HG02970 (cell line): ENCODE measurements at regions not wholly inside any gene's neighbourhood (a gene's known extent, or its start where the extent isn't known, plus 50 kb on each side); places are given as distances from the start of the nearest gene placed in this dataset.

Source experiments
- ATAC-seq: cut with Tn5 transposase; IDR thresholded peaks from one replicate; pipeline ENCODE4 v1.9.1; 2021; ENCODE audit warnings: mild to moderate bottlenecking, moderate library complexity, moderate number of reproducible peaks; ENCODE audit not compliant: unreplicated experiment, low FRiP score

DNA sequence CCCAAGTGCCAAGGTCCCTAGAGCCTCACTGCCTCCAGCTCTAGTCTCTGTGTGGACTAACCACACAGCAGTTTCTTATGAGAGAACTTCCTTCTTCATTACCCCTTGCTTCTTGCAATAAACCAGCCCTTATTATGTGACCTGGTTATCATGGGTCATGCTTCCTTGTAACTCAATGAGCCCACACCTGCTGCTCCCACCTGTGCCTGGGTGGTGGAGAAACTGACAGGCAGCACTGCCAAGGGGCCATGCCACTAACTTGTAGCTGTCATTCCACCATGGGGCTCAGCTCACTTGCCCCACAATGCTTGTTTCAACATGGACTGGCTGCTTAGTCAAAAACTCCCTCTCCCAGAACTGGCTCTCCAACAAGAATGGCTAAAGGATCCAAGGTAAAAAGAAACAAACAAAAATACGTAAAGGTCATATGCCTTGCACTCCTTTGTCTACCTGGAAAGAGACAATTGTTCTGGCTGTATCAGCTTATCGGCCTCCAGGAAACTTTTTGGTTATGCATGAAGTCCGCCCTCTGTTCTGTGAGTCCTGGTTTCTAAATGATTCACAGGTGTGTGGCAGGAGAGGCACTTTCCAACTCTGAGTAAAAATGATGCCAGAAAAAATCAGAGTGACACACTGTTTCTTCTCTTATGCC is 446.4 kb downstream of the COG6 start:
- no peak for ATAC-seq

DNA sequence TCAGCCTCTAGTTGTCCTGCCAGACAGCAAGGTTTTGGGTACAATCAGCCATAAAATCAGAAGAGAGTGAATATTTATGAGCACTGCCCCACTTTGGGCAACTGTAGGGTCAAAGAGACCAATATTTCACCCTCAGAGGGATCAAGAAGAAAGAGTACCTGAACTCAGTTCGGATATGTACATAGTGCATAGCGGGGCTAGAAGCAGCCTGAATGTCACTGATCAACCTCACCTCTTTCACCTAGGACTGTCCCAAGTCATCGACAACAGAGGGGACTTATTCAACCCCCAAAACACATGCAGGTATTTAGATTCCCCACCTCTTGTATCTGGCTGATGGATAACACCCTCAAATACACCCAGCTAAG is 446.9 kb downstream of the COG6 start:
- ATAC-seq = no peak

DNA sequence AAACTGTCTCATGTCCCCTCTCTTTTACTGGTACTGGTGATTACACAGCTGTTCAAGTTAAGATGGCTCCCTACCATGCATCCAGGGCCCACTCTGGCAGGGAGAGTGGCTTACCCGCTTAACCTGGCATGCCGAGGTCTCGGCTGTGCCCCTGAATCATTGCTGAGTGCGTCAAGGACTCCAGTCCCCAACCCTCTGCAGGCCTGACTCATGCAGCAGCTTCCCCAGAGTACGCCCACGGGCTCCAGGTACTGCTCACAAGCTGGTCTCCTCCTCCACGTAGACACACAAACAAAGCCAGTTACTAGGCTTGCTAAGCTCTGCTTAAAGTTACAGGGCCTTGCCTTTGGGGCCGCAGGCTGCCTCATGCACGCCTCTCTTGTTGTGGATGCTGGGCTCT is 447.4 kb downstream of the COG6 start:
- no peak for ATAC-seq

DNA sequence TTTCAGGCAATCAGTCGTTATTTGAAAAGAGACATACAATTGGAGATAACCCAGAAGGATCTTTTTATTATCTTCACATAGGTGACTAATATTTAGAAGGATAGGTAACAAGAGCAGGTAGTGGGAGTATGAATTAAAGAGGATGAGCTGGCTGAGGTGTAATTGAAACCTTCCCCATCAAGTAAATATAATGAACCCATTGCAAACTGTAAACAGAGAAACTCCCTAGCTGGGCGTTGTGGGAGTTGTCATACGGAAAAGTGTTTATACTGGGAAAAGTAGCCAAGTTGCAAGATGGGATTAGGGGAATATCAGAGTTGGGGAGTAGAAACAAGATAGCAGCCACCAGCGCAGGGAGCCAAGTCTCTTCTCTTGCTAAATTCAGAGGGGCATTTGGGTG is 448.4 kb downstream of the COG6 start:
- ATAC-seq = no peak

DNA sequence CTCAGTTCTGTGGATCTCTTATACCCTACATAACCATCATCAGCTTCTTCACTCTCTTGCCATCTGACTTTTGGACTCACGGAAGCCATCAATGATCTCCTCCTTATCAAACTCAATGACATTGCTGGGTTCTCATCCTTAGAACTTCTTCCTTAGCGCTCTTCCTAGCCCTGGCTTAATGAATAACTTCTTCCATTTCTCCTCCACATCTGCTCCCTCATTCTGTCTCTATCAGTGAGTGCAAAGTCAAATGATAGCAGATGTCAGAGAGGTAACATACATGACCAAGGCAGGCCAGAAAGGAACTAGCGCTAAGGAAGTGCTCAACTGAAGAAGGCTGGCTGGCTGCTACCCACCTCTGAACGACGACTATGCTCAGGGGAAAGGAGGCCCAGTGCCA is 449.8 kb downstream of the COG6 start:
- no peak for ATAC-seq

DNA sequence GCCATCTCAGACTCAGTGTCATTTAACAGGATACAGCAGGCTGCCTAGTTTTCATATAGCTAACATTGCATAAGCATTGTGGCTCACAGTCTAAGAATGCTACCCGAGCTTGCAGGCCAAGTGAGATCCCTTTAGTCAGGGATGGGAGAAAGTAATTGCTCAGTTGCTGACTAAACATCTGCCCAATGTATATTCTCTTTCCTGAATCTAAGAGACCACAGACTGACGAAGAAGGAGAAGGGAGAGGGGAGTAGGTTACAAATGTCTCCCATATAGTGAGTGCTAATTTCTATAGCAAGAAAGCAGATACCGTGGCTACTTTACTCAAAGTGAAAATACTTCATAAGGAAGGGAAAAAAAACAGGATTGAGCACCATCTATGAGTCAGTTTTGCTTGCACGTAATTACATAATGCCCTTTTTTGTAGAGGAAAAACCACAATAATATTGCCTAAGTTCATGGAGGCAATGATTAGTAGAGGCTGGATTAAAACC is 453.9 kb downstream of the COG6 start:
- ATAC-seq = no peak

DNA sequence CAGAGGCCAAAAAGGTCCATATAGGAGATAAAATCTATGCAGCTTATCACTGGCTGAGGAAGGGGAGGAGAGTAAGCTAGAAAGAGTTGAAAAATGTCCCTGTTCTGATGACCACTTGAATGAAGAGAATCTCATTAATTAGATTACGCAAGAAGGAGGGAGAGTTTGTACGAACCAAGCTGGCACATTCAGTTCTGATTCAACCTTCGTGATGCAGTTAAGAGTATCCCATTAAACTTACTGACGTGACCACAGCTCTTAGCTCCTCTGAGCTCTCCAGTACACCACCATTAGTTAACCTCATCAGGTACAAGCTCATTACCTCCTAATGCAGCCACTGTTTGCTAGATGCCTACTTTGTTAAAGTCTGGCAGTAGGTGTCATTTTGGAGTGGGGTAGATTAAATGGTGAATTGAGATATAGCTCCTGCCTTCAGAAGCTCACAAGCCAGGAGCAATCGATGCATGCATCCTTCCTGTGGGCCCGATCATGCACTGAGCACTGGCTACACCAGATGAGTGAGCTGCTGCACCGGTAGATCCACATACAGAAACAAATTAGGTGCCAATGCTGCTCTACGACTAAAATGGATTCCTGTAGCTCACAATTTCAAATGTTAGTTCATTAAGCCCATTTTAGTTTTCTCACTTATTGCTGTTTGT is 458.3 kb downstream of the COG6 start:
- no peak for ATAC-seq

DNA sequence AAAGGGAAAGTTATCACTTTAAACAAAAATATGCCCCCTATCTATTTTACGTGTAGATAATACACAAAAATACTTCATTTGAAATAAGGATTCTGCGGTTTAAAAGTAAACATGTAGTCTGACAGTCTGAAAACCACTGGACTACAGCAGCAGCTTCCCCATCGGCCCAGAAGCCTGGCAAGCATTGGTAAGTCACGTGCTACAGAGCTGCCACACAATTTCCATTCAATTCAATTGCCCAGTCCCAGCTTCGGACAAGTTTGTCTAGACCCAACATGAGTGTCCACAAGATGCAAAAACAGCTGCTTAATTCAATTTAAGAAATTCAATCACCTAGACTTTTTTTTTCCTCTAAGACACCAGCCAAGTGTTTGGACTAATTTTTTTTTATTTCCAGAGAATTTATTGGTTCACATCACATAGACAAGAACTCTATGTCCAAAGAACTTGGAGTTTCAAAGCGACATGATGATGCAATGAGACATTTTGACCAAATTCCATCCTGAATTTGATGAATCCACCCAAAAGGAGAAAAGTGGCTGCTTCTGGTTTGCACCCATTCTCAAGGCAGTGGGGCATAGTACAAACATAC is 458.9 kb downstream of the COG6 start:
- no peak for ATAC-seq

DNA sequence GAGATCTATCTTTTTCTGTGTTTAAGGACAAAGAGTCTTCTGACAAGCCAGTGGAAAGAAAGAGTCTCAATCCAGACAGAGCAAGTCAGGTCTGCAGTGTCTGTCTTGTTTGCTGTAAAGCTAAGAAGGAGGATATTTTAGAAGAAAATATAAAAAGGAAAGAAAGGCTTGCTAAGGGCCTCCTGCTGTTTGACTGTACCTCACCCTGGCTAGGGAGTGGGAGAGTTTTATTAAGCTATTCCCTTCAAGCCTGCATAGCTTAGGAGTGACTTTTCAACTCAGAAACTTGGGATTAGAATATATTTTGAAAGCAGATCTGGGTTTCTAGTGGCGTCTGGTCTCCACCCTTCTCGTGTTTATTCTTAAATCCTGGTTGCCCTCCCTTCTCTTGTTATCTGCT is 460.0 kb downstream of the COG6 start:
- no peak for ATAC-seq

DNA sequence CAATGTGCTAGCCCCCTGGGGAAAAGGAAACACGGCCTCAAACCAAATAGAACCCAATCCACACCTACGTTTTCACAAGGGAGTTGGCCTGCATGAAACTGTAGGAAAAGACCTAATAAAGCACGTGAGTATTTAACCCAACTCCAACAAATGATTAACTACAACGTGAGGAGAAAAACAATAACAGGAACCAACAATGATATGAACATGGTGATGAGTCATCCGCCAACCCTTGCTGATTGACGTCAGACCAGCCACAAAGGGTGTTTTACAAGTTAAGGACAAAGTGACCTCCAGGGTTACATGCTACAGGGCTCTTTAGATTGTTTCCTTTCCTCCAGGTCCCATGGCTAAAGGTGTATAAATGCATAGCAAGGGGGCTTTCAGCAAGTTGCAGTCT is 460.5 kb downstream of the COG6 start:
- no peak for ATAC-seq

DNA sequence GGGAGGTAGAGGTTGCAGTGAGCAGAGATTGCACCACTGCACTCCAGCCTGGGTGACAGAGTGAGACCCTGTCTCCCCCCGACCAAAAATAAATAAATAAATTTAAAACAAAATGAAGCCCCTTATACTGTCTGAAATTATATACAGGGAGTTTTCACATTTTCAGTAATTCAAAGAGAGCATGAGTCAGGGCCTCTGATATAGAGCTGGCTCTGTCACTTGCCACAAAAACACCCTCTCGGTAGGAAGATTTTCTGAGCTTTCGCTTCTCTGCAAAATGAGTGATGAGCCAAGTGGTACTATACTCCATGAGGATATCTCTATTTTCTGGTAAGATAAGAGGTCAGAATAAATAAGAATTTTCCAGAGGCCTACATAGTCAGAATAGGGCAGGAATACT is 462.9 kb downstream of the COG6 start:
- ATAC-seq = no peak

DNA sequence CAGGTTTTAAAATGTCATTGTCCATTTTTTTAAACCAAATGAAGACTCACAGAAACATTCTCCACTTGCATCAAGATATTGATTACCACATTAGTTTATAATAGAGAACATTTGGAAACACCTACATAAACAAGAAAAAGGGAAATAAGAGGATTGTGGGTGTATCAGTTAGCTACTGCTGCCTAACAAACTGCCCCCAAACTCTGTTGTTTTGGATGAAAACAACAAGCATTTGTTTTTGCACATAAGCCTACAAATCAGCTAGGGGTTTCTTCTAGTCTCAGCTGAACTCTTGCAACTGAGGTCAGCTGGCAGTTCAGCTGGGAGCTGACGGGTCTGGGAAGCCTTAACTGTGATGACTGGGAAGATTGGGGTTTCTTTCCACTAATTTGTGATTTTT is 464.4 kb downstream of the COG6 start:
- no peak for ATAC-seq

DNA sequence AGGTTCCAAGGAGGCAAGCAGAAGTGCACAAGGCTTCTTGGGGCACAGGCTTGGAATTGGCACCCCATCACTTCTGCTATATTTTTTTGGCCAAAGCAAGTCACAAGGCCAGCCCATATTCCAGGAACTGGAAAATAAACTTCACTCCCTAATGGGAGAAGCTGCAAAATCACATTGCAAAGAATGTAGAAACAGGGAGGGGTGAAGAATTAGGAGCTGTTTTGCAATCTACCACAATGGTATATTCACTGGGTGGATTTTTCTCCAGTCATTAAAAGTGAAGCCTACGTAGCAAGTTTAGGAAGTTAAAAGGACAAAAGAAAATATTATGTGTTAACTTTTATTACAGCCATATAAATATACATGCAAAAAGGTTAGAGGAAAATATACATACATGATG is 464.8 kb downstream of the COG6 start:
- no peak for ATAC-seq

DNA sequence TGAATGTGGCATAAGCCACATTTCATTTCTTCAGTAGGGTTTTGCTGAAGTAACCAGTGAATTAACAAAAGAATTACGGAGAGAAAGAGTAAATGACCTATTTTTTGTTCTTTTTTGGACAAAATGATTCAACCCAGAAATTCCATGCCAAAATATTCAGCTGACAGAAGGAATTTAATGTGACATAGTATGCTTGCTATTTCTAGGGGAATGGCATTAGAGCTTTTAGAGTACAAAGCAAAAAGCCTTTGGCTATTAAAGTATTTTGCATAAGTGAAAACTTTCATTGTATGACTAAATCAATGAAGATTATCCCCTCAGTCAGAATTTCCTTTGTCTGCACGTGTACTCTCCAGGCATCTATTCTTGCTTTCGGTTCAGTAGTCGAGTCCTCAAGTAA is 465.3 kb downstream of the COG6 start:
- ATAC-seq = no peak

DNA sequence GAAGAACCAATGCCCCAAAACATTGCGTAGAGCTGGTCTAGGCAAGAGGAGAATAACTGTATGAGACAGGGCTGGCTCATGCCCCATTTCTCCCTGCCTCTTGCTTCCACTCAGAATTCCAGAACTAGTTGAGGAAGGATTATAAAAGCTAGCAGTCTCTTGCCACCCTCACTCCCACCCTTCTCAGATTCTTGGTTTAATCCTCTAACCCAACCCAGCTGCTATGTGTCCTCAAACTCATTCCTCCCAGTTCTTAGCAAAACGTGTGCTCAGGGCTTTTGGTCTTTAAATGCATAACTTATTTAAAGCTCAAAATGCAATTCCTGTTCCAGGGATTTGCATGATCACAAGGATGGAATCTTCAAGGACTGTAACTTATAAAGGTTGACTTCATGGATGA is 466.3 kb downstream of the COG6 start:
- no peak for ATAC-seq

DNA sequence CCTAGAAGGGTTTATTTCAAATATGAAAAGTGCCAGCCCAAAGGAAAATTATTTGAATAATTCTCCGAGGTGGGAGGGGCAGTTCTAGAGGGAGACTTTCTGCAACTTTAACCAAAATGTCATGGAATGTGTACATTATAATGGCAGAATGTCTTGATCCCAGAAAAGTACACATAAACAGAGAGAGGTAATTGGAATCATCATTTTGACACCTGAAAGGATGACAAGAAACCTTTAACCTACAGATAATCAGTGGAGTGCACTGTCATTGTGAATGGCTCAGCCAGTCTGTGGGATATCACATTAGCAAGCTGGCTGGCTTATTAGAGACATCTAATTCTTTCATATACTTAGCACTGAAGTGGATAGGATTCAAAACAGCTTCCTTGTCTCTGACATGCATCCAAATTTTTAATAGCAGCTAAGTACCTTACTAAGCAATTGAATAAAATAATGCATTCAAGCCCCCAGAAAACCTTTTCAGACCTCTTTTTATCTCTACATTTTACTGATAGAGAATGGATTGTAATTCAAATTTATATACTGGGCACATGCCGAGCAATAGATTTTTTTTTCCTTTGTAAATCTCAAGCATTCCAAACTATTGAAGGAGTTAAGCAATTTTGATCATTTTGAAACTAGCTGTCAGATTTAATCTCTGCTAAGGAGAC is 468.6 kb downstream of the COG6 start:
- no peak for ATAC-seq

DNA sequence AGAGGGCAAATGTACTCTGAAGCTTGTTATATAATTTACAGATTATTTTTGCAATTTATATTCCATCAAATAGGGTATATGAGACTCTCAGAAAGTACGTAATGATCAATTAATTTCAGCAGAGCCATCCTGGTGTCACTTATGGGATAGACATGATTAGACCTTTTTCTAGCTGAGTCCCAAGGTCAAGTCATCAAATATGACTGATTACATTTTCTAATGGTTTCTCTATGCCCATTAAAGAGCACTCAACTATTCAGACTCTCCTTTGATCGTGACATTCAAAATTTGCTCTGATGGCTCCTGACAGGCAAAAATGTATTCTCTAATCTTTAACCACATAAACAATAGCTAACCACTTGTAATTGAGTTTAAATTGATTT is 469.2 kb downstream of the COG6 start:
- ATAC-seq = no peak

DNA sequence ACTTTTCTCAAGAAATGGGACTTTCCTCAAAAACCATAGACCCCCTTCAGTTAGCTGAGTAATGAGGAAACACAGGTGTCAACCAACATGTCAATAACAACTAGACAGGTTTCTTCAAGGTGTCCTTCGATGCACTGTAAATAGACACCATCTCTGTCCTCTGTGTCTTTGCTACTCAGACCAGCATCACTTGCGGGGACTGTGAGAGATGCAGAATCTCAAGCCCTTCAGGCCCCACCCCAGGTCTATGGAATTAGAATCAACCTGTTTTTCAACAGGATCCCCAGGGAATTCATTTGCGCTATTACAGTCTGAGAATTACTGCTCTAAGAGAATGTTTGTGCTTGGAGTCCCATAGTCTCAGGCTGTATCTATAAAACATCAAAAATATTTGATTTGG is 469.9 kb downstream of the COG6 start:
- no peak for ATAC-seq

DNA sequence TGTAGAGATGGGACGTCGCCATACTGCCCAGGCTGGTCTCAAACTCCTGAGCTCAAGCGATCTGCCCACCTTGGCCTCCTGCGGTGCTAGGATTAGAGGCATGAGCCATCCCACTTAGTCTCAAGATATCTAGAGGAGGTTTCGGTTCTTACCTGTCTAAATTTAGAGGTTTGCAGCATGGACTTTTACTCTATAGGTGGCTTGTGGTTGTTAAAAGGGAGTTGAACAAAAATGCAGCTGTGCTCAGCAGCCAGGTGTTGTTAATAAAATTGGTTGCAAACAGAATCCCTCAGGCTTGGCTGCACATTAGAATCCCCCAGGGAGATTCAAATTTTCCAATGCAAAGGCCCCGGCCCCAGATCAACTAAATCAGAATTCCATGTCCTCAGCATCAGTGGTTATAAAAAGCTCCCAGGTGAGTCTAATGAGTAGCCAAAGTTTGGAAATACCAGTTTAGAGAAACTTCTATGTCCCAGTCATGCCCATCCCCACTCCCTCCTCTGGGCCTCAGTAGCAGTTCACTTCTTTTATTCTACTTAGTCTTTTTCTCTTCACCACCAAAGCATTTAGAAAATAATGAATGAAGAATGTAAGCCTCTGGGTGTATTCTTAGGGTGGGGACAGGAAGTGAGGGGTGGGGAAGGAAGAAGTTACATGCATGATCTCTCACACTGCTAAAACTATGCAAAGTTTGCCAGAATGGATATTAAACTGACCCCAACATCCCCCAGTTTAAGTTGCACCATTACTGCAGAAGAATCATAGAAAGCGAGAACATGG is 471.0 kb downstream of the COG6 start:
- ATAC-seq = no peak

DNA sequence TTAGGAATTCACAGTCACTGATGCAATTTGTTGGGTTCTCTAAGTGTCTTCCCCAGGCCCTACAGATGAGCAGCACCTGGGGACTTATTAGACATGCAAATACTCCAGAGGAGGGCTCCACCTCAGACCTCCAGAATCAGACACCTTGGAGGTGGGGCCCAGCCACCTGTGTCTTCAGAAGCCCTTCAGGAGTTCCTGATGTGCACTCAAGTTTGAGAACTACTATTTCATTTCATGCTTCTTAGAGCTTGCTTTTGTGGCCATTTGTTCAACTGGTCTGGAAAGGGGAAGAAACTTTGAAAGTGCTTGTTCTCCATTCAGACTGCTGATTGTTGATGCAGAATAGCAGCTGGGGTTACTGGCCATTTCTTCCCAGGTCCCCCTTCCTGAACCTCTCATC is 472.0 kb downstream of the COG6 start:
- ATAC-seq = no peak

DNA sequence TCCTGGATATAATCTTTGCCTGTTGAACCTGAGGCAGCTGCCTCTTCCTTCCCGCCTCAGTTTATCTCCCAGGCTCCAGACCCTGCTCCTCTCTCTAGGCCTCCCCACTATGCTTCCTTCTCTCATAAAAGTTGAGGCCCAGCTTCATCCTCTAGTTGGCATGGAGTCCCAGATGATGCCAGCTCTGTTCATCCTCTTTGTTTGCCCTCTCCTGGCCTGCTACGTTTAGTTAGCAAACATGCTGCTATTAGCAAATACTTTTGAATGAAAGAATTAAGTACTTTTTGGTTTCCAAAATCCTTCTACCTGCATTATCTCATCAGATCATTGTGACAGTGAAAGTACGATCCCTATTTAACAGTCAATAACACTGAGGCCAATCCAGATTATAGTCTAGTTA is 472.5 kb downstream of the COG6 start:
- ATAC-seq = no peak
